ENCODE measurements at regions not wholly inside any gene's neighbourhood (a gene's known extent, or its start where the extent isn't known, plus 50 kb on each side); places are given as distances from the start of the nearest gene placed in this dataset.

DNA sequence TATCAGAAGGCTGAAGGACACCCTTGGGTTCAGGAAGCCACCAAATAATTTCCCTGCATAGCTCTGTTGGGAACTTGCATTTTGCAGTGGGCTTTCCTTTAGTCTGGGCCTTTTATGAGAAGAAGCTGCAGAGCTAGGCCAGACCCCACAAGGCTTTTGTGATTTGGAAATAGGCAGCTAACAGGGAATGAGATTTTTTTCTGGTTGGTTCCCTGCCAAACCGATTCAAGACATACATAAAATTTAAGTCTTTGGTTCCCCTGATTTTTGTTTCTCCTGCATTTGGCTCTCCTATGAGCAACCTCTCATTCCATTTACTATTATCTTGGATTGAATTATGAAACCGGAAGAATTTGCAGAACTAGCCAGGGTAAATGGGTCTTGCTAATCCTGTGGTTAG, 81.5 kb upstream of the PTCH1 start:
- H3K4me1 ChIP-seq = no peaks in the 10 kb centered on the region
- H3K27ac ChIP-seq = no peak overlapping the region
- intact Hi-C loops (cut with DNase I) = no loop called here
- TF ChIP-seq, protein P1, sequence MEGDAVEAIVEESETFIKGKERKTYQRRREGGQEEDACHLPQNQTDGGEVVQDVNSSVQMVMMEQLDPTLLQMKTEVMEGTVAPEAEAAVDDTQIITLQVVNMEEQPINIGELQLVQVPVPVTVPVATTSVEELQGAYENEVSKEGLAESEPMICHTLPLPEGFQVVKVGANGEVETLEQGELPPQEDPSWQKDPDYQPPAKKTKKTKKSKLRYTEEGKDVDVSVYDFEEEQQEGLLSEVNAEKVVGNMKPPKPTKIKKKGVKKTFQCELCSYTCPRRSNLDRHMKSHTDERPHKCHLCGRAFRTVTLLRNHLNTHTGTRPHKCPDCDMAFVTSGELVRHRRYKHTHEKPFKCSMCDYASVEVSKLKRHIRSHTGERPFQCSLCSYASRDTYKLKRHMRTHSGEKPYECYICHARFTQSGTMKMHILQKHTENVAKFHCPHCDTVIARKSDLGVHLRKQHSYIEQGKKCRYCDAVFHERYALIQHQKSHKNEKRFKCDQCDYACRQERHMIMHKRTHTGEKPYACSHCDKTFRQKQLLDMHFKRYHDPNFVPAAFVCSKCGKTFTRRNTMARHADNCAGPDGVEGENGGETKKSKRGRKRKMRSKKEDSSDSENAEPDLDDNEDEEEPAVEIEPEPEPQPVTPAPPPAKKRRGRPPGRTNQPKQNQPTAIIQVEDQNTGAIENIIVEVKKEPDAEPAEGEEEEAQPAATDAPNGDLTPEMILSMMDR (IDR thresholded peaks at IDR 0.05) = no peak
- no peaks in the 10 kb centered on the region for H3K36me3 ChIP-seq (ENCODE audit: insufficient read depth in 1 of 2, low read depth in 1 of 2)
- no peak for ATAC-seq
- WGBS, 3 donors = 62 to 80% (median 70%) methylated on average over 2 of the region's 2 CpGs
- no peaks in the 10 kb centered on the region for H3K27me3 ChIP-seq (ENCODE audit: insufficient read depth in 3 of 3, low read length in 2 of 3)
- H3K4me3 ChIP-seq = no peak overlapping the region
- no peak for DNase-seq
- H3K9me3 ChIP-seq = no peaks in the 10 kb centered on the region

GRCh38 chr9:95595721-95596295, 79.0 kb upstream of the PTCH1 start:
- no peak overlapping the region for H3K4me3 ChIP-seq
- 83 to 86% (median 84%) methylated on average over 15 of the region's 15 CpGs for WGBS, 3 donors
- TF ChIP-seq, protein P1 (IDR thresholded peaks at IDR 0.05) = no peak

DNA sequence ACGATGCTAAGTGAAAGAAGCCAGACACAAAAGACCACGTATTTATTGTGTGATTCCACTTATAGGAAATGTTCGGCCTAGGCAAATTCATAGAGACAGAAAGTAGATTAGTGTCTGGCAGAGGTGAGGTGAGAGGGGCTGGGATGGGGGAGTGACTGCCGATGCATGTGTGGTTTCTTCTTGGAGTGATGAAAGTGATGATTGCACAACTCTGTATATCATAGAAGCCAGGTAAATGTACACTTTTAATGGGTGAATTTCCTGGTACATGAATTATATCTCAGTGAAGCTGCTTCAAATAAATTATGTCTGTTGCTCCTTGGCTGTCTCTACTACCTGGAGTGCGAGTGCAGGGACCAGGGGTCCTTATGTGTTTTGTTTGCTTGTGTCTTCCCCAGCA, 76.2 kb upstream of the PTCH1 start:
- 87 to 89% (median 88%) methylated on average over 5 of the region's 5 CpGs for WGBS, 3 donors
- DNase-seq = no peak
- Histone ChIP-seq H3K4me3 (no peak overlapping the region), H3K27ac (no peak overlapping the region), H3K36me3 (ENCODE audit: insufficient read depth in 1 of 2, low read depth in 1 of 2) (no peaks in the 10 kb centered on the region), H3K9me3 (no peaks in the 10 kb centered on the region), H3K27me3 (ENCODE audit: insufficient read depth in 3 of 3, low read length in 2 of 3) (no peaks in the 10 kb centered on the region), H3K4me1 (no peaks in the 10 kb centered on the region)
- ATAC-seq = no peak
- TF ChIP-seq, protein P1 (IDR thresholded peaks at IDR 0.05) = no peak
- intact Hi-C loops (cut with DNase I) = no loop called here

More at GRCh38 chr9:95595721-95596295, 79.0 kb upstream of the PTCH1 start:
- intact Hi-C loops (cut with DNase I) = no loop called here
- no peaks in the 10 kb centered on the region for H3K4me1 ChIP-seq
- H3K27ac ChIP-seq = no peak overlapping the region
- ATAC-seq (no peak), DNase-seq (no peak)
- H3K27me3 ChIP-seq (ENCODE audit: insufficient read depth in 3 of 3, low read length in 2 of 3) = no peaks in the 10 kb centered on the region
- H3K9me3 ChIP-seq = no peaks in the 10 kb centered on the region
- H3K36me3 ChIP-seq (ENCODE audit: insufficient read depth in 1 of 2, low read depth in 1 of 2) = no peaks in the 10 kb centered on the region

- no peak overlapping the region for H3K27ac ChIP-seq
- no peaks in the 10 kb centered on the region for H3K36me3 ChIP-seq (ENCODE audit: insufficient read depth in 1 of 2, low read depth in 1 of 2)
- intact Hi-C loops (cut with DNase I) = no loop called here
- 66 to 70% (median 67%) methylated on average over 9 of the region's 9 CpGs for WGBS, 3 donors
- no peak overlapping the region for H3K4me3 ChIP-seq
- H3K4me1 ChIP-seq = no peaks in the 10 kb centered on the region
- DNase-seq (no peak), ATAC-seq (no peak)
- H3K9me3 ChIP-seq = no peaks in the 10 kb centered on the region
- H3K27me3 ChIP-seq (ENCODE audit: insufficient read depth in 3 of 3, low read length in 2 of 3) = peaks cover 0 to 2% (median 0%) of the 10 kb centered on the region in 3 donors
- TF ChIP-seq, protein P1 (IDR thresholded peaks at IDR 0.05) = no peak
These were observed 72.2 kb upstream of the PTCH1 start for GRCh38 chr9:95588724-95589588.
